Type B pancreatic cell (in vitro differentiated cells): ENCODE measurements at regions not wholly inside any gene's neighbourhood (a gene's known extent, or its start where the extent isn't known, plus 50 kb on each side); places are given as distances from the start of the nearest gene placed in this dataset.

ENCODE experiments used
- DNase-seq: peaks from one replicate; pipeline ENCODE4 v3.0.0; 2021; ENCODE audit warnings: mixed read lengths; ENCODE audit not compliant: unreplicated experiment; ENCODE audit errors: extremely low spot score
- H3K27ac Mint-ChIP-seq: 2 replicates; pipeline ENCODE4 v1.8.0; 2021; ENCODE audit warnings: mild to moderate bottlenecking, mixed read lengths
- H3K27me3 Mint-ChIP-seq: 2 replicates; pipeline ENCODE4 v1.8.0; 2021; ENCODE audit warnings: mixed read lengths
- H3K36me3 Mint-ChIP-seq: 2 replicates; pipeline ENCODE4 v1.8.0; 2021; ENCODE audit warnings: mixed read lengths
- H3K4me1 Mint-ChIP-seq: one replicate; pipeline ENCODE4 v1.8.0; 2021; ENCODE audit warnings: mixed read lengths; ENCODE audit not compliant: unreplicated experiment
- H3K4me3 Mint-ChIP-seq: 2 replicates; pipeline ENCODE4 v1.8.0; 2021; ENCODE audit warnings: mild to moderate bottlenecking, mixed read lengths
- H3K9me3 Mint-ChIP-seq: 2 replicates; pipeline ENCODE4 v1.8.0; 2021; ENCODE audit warnings: mixed read lengths
- TF ChIP-seq, protein P1 (sequence below): fragments of 200-600 bp; sonication (generic); conservative IDR thresholded peaks from 2 replicates; pipeline ENCODE4 v1.5.0; 2021; ENCODE audit warnings: antibody characterized with exemption, mild to moderate bottlenecking

DNA sequence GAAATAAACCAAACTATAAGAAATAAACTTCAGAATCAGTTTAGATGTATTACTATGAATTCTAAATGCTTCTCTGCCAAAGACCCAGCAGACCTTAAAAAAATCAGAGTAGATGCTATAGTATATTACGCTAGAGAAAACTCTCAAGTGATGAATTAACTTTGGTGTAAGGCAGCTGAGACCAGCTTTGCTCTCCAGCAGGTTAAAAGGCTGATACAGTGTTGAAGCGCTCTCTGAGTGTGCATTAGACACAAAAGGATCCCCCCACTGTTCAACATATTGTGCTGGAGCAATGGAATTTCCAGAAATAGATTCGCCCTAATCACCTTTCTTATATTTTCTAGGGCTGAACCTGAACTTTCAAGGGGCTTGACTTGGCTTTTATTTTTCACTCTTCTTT, 190.0 kb downstream of the EFHB start:
- Mint-ChIP-seq H3K27ac (no peak overlapping the region), H3K36me3 (no peaks in the 10 kb centered on the region), H3K27me3 (no peaks in the 10 kb centered on the region), H3K9me3 (no peaks in the 10 kb centered on the region), H3K4me1 (peaks cover 10% of the 10 kb centered on the region), H3K4me3 (no peak overlapping the region)
- DNase-seq: no peak
- TF ChIP-seq, protein P1, sequence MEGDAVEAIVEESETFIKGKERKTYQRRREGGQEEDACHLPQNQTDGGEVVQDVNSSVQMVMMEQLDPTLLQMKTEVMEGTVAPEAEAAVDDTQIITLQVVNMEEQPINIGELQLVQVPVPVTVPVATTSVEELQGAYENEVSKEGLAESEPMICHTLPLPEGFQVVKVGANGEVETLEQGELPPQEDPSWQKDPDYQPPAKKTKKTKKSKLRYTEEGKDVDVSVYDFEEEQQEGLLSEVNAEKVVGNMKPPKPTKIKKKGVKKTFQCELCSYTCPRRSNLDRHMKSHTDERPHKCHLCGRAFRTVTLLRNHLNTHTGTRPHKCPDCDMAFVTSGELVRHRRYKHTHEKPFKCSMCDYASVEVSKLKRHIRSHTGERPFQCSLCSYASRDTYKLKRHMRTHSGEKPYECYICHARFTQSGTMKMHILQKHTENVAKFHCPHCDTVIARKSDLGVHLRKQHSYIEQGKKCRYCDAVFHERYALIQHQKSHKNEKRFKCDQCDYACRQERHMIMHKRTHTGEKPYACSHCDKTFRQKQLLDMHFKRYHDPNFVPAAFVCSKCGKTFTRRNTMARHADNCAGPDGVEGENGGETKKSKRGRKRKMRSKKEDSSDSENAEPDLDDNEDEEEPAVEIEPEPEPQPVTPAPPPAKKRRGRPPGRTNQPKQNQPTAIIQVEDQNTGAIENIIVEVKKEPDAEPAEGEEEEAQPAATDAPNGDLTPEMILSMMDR: no peak

DNA sequence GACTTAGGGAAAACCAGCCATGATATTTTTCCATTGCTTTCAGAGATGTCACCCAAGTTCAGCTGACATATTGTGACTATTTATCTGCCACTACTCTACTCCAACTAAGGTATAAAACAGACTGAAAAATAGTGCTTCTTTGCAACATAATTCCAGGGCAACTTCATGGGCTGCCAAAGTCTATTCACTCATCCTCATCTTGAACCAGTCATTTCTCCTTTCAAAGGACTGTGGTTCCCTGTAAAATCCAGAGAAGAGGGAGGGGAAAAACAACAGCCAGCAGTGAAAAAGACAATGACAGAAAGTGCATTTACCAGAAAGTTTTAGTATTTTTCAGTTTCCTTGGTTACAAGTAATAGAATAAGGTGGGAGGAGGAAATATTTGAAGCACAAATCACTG, 191.1 kb downstream of the EFHB start:
- Mint-ChIP-seq H3K27ac (no peak overlapping the region), H3K9me3 (no peaks in the 10 kb centered on the region), H3K36me3 (no peaks in the 10 kb centered on the region), H3K27me3 (no peaks in the 10 kb centered on the region), H3K4me3 (no peak overlapping the region), H3K4me1 (peaks cover 14% of the 10 kb centered on the region)
- TF ChIP-seq, protein P1: no peak
- DNase-seq: no peak

DNA sequence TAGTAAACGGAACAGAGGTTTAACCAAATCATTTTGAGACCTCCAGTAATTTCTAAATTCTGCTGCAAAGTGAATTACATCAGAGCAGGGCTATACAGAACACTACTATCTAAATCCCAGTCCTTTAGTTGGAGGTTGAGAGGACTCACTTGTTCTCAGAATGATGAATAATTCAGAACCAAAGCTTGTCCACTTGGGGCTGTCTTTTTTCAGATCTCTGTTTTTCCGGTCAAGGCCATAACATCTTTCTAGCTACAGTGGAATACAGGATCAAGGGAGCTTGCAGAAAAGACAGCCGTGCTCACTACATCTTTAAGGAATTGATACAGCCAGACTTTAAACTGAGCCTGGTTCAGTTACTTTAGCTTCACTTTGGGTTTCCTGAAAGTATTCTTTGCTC, 194.5 kb downstream of the EFHB start:
- TF ChIP-seq, protein P1: no peak
- Mint-ChIP-seq H3K4me3 (no peak overlapping the region), H3K36me3 (no peaks in the 10 kb centered on the region), H3K27me3 (no peaks in the 10 kb centered on the region), H3K27ac (no peak overlapping the region), H3K9me3 (no peaks in the 10 kb centered on the region), H3K4me1 (peaks cover 25% of the 10 kb centered on the region)
- no peak for DNase-seq

DNA sequence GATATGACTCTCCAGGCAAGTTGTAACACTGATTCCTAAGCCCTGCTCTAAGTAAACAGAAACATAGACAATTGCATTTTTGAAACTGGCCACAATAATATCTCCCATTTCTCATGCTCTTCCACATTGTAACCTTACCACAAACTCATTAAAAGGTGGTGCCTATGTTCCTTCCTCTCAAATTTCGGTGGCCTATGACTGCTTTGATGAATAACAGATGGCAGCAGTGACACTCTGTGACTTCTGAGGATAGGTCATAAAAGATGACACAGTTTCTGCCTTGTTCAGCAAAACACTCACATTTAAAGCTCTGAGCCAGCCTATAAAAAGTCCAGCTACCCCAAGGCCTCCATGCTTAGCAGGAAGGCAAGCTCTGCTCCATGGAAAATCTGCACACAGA, 195.2 kb downstream of the EFHB start:
- Mint-ChIP-seq H3K9me3 (no peaks in the 10 kb centered on the region), H3K4me3 (no peak overlapping the region), H3K4me1 (peaks cover 24% of the 10 kb centered on the region), H3K27me3 (no peaks in the 10 kb centered on the region), H3K27ac (no peak overlapping the region), H3K36me3 (no peaks in the 10 kb centered on the region)
- TF ChIP-seq, protein P1: no peak
- DNase-seq: no peak

DNA sequence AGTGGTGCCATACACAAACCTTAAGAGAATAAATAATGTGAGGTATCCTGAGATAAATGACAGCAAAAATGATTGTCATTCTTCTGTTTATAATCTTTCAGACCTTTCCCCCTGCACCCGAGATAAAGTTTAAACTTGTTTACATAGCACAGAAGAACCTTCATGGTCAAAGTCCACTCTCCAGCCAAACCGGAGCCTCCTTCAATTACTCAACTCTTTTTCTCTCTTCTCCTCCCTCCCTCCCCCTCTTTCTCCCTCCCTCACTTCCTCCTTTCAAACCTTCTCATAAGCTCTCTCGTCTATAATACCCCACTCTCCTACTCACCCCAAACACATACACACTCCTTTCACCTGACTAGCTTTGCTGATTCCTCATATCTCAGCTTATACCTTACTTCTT, 198.9 kb downstream of the EFHB start:
- Mint-ChIP-seq H3K4me3 (no peak overlapping the region), H3K27me3 (no peaks in the 10 kb centered on the region), H3K4me1 (peaks cover 19% of the 10 kb centered on the region), H3K36me3 (no peaks in the 10 kb centered on the region), H3K9me3 (no peaks in the 10 kb centered on the region), H3K27ac (no peak overlapping the region)
- DNase-seq: no peak
- TF ChIP-seq, protein P1: no peak

DNA sequence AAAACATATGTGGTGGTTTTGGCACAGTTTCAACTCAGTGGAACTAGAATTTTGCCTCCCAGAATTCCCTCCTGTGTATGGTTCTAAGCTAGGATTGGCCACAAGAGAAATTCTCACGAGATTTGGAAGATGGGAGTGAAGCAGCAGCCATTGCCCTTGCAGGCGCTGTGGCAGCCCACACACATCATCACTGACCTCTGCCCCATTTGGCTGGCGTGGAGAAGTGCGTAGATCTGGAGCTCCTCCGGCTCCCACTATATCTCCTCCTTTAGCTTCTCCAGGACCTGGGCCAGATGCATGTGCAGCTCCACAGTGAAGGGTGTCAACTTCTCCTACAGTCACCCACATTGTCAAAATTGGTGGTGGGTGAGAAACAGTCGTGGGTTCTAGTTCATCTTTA, 199.6 kb downstream of the EFHB start:
- TF ChIP-seq, protein P1: no peak
- no peak overlapping the region for H3K27ac Mint-ChIP-seq
- no peaks in the 10 kb centered on the region for H3K36me3 Mint-ChIP-seq
- H3K9me3 Mint-ChIP-seq: no peaks in the 10 kb centered on the region
- H3K4me1 Mint-ChIP-seq: peaks cover 19% of the 10 kb centered on the region
- no peak for DNase-seq
- H3K4me3 Mint-ChIP-seq: no peak overlapping the region
- H3K27me3 Mint-ChIP-seq: no peaks in the 10 kb centered on the region
